ENCODE measurements at regions not wholly inside any gene's neighbourhood (a gene's known extent, or its start where the extent isn't known, plus 50 kb on each side); places are given as distances from the start of the nearest gene placed in this dataset.

GRCh38 chr5:74051076-74051475, 425.1 kb downstream of the ARHGEF28 start:
- DNase-seq (ENCODE audit: low spot score), result no peak
- no peak overlapping the region for H3K4me3 Mint-ChIP-seq (ENCODE audit: unreplicated experiment)
- H3K27me3 Mint-ChIP-seq (ENCODE audit: low read depth), result no peaks in the 10 kb centered on the region
- H3K27ac Mint-ChIP-seq (ENCODE audit: unreplicated experiment), result no peak overlapping the region
- no peaks in the 10 kb centered on the region for H3K36me3 Mint-ChIP-seq (ENCODE audit: low read depth)
- TF ChIP-seq, protein P1, sequence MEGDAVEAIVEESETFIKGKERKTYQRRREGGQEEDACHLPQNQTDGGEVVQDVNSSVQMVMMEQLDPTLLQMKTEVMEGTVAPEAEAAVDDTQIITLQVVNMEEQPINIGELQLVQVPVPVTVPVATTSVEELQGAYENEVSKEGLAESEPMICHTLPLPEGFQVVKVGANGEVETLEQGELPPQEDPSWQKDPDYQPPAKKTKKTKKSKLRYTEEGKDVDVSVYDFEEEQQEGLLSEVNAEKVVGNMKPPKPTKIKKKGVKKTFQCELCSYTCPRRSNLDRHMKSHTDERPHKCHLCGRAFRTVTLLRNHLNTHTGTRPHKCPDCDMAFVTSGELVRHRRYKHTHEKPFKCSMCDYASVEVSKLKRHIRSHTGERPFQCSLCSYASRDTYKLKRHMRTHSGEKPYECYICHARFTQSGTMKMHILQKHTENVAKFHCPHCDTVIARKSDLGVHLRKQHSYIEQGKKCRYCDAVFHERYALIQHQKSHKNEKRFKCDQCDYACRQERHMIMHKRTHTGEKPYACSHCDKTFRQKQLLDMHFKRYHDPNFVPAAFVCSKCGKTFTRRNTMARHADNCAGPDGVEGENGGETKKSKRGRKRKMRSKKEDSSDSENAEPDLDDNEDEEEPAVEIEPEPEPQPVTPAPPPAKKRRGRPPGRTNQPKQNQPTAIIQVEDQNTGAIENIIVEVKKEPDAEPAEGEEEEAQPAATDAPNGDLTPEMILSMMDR (IDR thresholded peaks at IDR 0.05), result no peak
- peaks cover 19% of the 10 kb centered on the region for H3K4me1 Mint-ChIP-seq (ENCODE audit: low read depth)
- peaks cover 6% of the 10 kb centered on the region for H3K9me3 Mint-ChIP-seq (ENCODE audit: low read depth)

DNA sequence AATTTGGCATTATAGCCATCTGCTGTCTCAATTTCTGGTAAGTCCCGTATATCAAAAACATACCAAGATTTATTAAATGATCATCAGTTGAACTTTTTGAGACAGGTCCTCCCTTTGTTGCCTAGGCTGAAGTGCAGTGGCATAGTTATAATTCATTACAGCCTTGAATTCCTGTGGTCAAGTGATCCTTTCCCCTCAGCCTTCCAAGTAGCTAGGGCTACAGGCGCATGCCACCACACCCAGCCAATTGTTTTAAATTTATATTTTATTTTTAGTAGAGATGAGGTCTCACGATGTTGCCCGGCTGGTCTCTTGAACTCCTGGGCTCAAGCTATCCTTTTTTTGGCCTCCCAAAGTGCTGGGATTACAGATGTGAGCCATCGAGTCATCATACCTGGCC, 418.9 kb downstream of the ARHGEF28 start:
- H3K9me3 Mint-ChIP-seq (ENCODE audit: low read depth), result peaks cover 6% of the 10 kb centered on the region
- H3K4me1 Mint-ChIP-seq (ENCODE audit: low read depth), result peaks cover 31% of the 10 kb centered on the region
- H3K27me3 Mint-ChIP-seq (ENCODE audit: low read depth), result no peaks in the 10 kb centered on the region
- no peaks in the 10 kb centered on the region for H3K36me3 Mint-ChIP-seq (ENCODE audit: low read depth)
- H3K4me3 Mint-ChIP-seq (ENCODE audit: unreplicated experiment), result no peak overlapping the region
- DNase-seq (ENCODE audit: low spot score), result no peak
- no peak overlapping the region for H3K27ac Mint-ChIP-seq (ENCODE audit: unreplicated experiment)
- TF ChIP-seq, protein P1 (IDR thresholded peaks at IDR 0.05), result no peak

GRCh38 chr5:74042959-74043358, 417.0 kb downstream of the ARHGEF28 start:
- TF ChIP-seq, protein P1 (IDR thresholded peaks at IDR 0.05), result no peak
- peaks cover 3% of the 10 kb centered on the region for H3K9me3 Mint-ChIP-seq (ENCODE audit: low read depth)
- peaks cover 38% of the 10 kb centered on the region for H3K4me1 Mint-ChIP-seq (ENCODE audit: low read depth)
- no peaks in the 10 kb centered on the region for H3K27me3 Mint-ChIP-seq (ENCODE audit: low read depth)
- peak overlapping the region; percentile 17 for H3K27ac Mint-ChIP-seq (ENCODE audit: unreplicated experiment)
- DNase-seq (ENCODE audit: low spot score), result no peak
- no peak overlapping the region for H3K4me3 Mint-ChIP-seq (ENCODE audit: unreplicated experiment)
- H3K36me3 Mint-ChIP-seq (ENCODE audit: low read depth), result no peaks in the 10 kb centered on the region

- Mint-ChIP-seq H3K4me1 (ENCODE audit: low read depth) (peaks cover 38% of the 10 kb centered on the region), H3K36me3 (ENCODE audit: low read depth) (no peaks in the 10 kb centered on the region), H3K4me3 (ENCODE audit: unreplicated experiment) (no peak overlapping the region), H3K27ac (ENCODE audit: unreplicated experiment) (peak overlapping the region; percentile 17), H3K9me3 (ENCODE audit: low read depth) (no peaks in the 10 kb centered on the region), H3K27me3 (ENCODE audit: low read depth) (no peaks in the 10 kb centered on the region)
- DNase-seq (ENCODE audit: low spot score), result no peak
- TF ChIP-seq, protein P1 (IDR thresholded peaks at IDR 0.05), result no peak
Observed at GRCh38 chr5:74042559-74042958, 416.6 kb downstream of the ARHGEF28 start.

DNA sequence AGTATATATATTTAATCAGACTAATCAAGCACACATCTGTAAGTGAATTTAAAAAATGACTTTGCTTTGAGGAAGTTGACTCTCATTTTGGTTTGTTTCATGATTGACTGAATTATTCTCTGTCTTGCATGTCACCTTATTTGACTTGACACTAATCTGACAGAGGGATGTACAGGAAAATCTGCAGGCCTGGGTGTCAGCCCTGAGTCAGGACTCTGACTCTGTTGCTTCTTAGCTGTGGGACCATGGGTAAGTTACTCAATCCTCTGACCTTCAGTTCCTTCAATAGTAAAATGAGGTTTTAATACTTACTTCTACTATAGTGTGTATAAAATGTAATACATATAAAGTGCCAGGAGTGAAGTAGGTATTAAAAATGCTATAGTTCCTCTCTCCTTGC, 415.9 kb downstream of the ARHGEF28 start:
- Mint-ChIP-seq H3K4me1 (ENCODE audit: low read depth) (peaks cover 38% of the 10 kb centered on the region), H3K9me3 (ENCODE audit: low read depth) (no peaks in the 10 kb centered on the region), H3K27ac (ENCODE audit: unreplicated experiment) (no peak overlapping the region), H3K27me3 (ENCODE audit: low read depth) (no peaks in the 10 kb centered on the region), H3K36me3 (ENCODE audit: low read depth) (no peaks in the 10 kb centered on the region), H3K4me3 (ENCODE audit: unreplicated experiment) (no peak overlapping the region)
- TF ChIP-seq, protein P1 (IDR thresholded peaks at IDR 0.05), result no peak
- DNase-seq (ENCODE audit: low spot score), result no peak
